Hepatocyte (in vitro differentiated cells): ENCODE measurements at regions not wholly inside any gene's neighbourhood (a gene's known extent, or its start where the extent isn't known, plus 50 kb on each side); places are given as distances from the start of the nearest gene placed in this dataset.
"Not testable (repeated sequence)": the region's sequence is repeated elsewhere in the genome, so short reads cannot be mapped to it uniquely, and the experiment has no call there.

Experiments used
- EZH2phosphoT487 ChIP-seq: fragments of 200-600 bp; sonication (generic); IDR thresholded peaks from one replicate; pipeline ENCODE4 v1.6.1; 2018; ENCODE audit warnings: antibody characterized with exemption, mild to moderate bottlenecking, low read depth, moderate library complexity; ENCODE audit not compliant: unreplicated experiment, severe bottlenecking
- TF ChIP-seq, protein P1 (sequence below): fragments of 200-600 bp; sonication (generic); IDR thresholded peaks from 2 replicates; pipeline ENCODE4 v1.5.1; 2016; ENCODE audit warnings: antibody characterized with exemption, mild to moderate bottlenecking; ENCODE audit not compliant: poor library complexity

DNA sequence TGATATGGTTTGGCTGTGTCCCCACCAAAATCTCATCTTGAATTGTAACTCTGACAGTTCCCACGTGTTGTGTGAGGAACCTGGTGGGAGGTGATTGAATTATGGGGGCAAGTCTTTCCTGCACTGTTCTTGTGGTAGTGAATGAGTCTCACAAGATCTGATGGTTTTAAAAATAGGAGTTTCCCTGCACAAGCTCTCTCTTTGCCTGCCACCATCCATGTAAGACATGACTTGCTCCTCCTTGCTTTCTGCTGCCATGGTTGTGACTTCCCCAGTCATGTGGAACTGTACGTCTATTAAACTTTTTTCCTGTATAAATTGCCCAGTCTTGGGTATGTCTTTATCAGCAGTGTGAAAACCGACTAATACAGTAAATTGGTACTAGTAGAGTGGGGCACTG, 63.9 kb downstream of the BLTP3B start:
- TF ChIP-seq, protein P1, sequence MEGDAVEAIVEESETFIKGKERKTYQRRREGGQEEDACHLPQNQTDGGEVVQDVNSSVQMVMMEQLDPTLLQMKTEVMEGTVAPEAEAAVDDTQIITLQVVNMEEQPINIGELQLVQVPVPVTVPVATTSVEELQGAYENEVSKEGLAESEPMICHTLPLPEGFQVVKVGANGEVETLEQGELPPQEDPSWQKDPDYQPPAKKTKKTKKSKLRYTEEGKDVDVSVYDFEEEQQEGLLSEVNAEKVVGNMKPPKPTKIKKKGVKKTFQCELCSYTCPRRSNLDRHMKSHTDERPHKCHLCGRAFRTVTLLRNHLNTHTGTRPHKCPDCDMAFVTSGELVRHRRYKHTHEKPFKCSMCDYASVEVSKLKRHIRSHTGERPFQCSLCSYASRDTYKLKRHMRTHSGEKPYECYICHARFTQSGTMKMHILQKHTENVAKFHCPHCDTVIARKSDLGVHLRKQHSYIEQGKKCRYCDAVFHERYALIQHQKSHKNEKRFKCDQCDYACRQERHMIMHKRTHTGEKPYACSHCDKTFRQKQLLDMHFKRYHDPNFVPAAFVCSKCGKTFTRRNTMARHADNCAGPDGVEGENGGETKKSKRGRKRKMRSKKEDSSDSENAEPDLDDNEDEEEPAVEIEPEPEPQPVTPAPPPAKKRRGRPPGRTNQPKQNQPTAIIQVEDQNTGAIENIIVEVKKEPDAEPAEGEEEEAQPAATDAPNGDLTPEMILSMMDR: not testable (repeated sequence)
- not testable (repeated sequence) for TF ChIP-seq EZH2phosphoT487
